Natural killer cell (primary cell): ENCODE measurements at regions not wholly inside any gene's neighbourhood (a gene's known extent, or its start where the extent isn't known, plus 50 kb on each side); places are given as distances from the start of the nearest gene placed in this dataset.

ENCODE experiments used
- ATAC-seq, 3 donors: fragments of 150-1000 bp in 2 of 3; fragments of 200-7000 bp in 1 of 3; cut with Tn5 transposase; 1 replicate in 1 of 3; 2 replicates in 2 of 3; pipeline ENCODE4 v1.10.0; 2021; ENCODE audit warnings: mild to moderate bottlenecking in 2 of 3, moderate library complexity in 2 of 3
- DNase-seq, 2 donors: peaks; one replicate each; pipeline versions ENCODE4 v3.0.0 to v3.0.0-alpha.2; 2013 to 2021; ENCODE audit warnings: mixed read lengths in 1 of 2
- H3K27ac ChIP-seq: one replicate; pipeline ENCODE4 v1.5.1; 2013; ENCODE audit warnings: mild to moderate bottlenecking, low read length
- H3K27me3 ChIP-seq: one replicate; pipeline ENCODE4 v1.6.1; 2013; ENCODE audit warnings: low read length; ENCODE audit not compliant: control insufficient read depth, insufficient read depth
- H3K36me3 ChIP-seq: one replicate; pipeline ENCODE4 v1.6.1; 2013; ENCODE audit warnings: low read length; ENCODE audit not compliant: control insufficient read depth, insufficient read depth
- H3K4me1 ChIP-seq: one replicate; pipeline ENCODE4 v1.6.1; 2013; ENCODE audit warnings: low read length; ENCODE audit not compliant: control insufficient read depth, insufficient read depth
- H3K4me3 ChIP-seq: one replicate; pipeline ENCODE4 v1.5.1; 2013; ENCODE audit warnings: low read length
- H3K9me3 ChIP-seq: one replicate; pipeline ENCODE4 v1.6.1; 2013; ENCODE audit warnings: low read length; ENCODE audit not compliant: control insufficient read depth, insufficient read depth
- H3K27ac Mint-ChIP-seq, 2 donors: one replicate each; pipeline ENCODE4 v1.8.0; 2022; ENCODE audit warnings: mild to moderate bottlenecking in 2 of 2, mixed read lengths in 2 of 2, moderate library complexity in 1 of 2
- H3K27me3 Mint-ChIP-seq, 2 donors: one replicate each; pipeline ENCODE4 v1.8.0; 2022; ENCODE audit warnings: low read depth in 2 of 2, mixed read lengths in 2 of 2
- H3K36me3 Mint-ChIP-seq: one replicate; pipeline ENCODE4 v1.8.0; 2022; ENCODE audit warnings: mixed read lengths
- H3K4me1 Mint-ChIP-seq, 2 donors: one replicate each; pipeline ENCODE4 v1.8.0; 2022; ENCODE audit warnings: mixed read lengths in 2 of 2
- H3K4me3 Mint-ChIP-seq: one replicate; pipeline ENCODE4 v1.8.0; 2022; ENCODE audit warnings: mild to moderate bottlenecking, moderate library complexity, mixed read lengths
- H3K9me3 Mint-ChIP-seq, 2 donors: one replicate each; pipeline ENCODE4 v1.8.0; 2022; ENCODE audit warnings: mixed read lengths in 2 of 2
- WGBS: methylation state at CpG from one replicate; pipeline ENCODE4 v1.1.7; 2013; ENCODE audit warnings: missing lambda C conversion rate; ENCODE audit not compliant: insufficient coverage; 5-methylcytosine and 5-hydroxymethylcytosine counted together
- intact Hi-C: fragments of 100-400 bp; cut with micrococcal nuclease; formaldehyde crosslinking; loops from one replicate; pipeline ENCODE4 v1.14.2; 2022
- TF ChIP-seq, protein P1 (sequence below): fragments of 200-600 bp; IDR thresholded peaks from one replicate; pipeline ENCODE4 v1.8.0; 2022; ENCODE audit warnings: antibody characterized with exemption

DNA sequence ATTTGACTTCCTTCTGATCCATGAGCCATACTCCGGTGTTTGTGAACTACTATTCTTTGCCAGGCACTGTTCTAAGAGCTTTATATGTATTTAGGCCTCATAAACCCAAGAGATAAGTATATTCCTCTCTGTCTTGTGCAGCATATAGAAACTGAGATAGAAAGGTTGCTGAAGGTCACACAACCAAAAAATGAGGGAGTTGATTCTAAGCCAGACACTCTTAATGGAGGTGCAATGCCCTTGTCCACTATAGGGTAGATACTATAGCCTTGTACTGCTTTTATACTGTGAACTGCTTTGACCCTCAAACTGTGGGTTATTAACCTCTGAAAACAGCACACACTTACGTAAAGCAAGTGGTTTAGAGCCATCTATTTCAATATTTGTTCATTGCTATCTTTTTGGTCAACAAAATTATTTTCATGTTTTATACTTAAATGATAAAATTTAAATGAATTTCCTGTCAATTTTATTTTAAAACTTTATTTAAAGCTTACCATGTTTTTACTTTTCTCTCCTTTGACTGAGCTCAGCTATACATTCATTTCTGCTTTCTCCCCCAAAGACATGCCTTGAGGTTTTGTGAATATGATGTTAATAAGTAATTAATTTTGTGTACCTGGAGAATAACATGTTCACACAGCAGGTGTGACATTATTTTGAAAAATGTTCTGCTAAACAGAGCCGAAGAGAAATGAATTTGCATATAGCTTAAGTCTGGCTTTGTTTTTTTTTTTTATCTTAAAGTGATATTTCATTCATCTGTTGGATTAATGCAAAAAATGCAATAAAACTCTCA is 687.3 kb downstream of the DNAJB9 start:
- no peak for ATAC-seq
- DNase-seq: no peak
- H3K4me3 Mint-ChIP-seq: no peak overlapping the region
- H3K27ac Mint-ChIP-seq: no peak overlapping the region
- no peaks in the 10 kb centered on the region for H3K27me3 Mint-ChIP-seq
- WGBS: 78% methylated on average over 2 of the region's 3 CpGs
- H3K9me3 Mint-ChIP-seq: peaks cover 8 to 12% of the 10 kb centered on the region in 2 donors
- Histone ChIP-seq H3K4me3 (no peak overlapping the region), H3K4me1 (no peaks in the 10 kb centered on the region), H3K27ac (no peak overlapping the region), H3K9me3 (no peaks in the 10 kb centered on the region), H3K27me3 (no peaks in the 10 kb centered on the region), H3K36me3 (no peaks in the 10 kb centered on the region)
- TF ChIP-seq, protein P1, sequence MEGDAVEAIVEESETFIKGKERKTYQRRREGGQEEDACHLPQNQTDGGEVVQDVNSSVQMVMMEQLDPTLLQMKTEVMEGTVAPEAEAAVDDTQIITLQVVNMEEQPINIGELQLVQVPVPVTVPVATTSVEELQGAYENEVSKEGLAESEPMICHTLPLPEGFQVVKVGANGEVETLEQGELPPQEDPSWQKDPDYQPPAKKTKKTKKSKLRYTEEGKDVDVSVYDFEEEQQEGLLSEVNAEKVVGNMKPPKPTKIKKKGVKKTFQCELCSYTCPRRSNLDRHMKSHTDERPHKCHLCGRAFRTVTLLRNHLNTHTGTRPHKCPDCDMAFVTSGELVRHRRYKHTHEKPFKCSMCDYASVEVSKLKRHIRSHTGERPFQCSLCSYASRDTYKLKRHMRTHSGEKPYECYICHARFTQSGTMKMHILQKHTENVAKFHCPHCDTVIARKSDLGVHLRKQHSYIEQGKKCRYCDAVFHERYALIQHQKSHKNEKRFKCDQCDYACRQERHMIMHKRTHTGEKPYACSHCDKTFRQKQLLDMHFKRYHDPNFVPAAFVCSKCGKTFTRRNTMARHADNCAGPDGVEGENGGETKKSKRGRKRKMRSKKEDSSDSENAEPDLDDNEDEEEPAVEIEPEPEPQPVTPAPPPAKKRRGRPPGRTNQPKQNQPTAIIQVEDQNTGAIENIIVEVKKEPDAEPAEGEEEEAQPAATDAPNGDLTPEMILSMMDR: no peak
- H3K36me3 Mint-ChIP-seq: no peaks in the 10 kb centered on the region
- H3K4me1 Mint-ChIP-seq: no peaks in the 10 kb centered on the region
- intact Hi-C loops: no loop called here

DNA sequence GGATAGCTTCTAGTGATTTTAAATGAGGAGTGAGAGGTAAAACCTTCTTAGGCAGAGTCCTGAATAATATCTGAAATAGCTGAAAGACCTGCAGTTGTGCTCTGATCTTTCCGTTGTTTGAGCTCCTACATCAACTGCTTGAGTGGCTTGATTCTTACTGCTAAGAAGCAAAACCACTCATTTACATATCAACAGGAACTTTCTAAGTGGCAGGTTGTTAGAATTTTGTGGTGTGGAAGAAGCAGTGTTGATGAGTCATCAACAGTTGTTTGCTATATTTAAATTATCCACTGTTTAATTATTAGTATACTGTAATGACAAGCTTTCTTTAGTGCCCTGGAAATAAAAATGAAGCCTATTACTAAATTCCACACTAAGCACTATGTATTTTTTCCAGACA is 689.5 kb downstream of the DNAJB9 start:
- no peak overlapping the region for H3K27ac ChIP-seq
- DNase-seq (no peak), ATAC-seq (no peak)
- peaks cover 10 to 15% of the 10 kb centered on the region in 2 donors for H3K9me3 Mint-ChIP-seq
- H3K4me3 ChIP-seq: no peak overlapping the region
- no peaks in the 10 kb centered on the region for H3K36me3 Mint-ChIP-seq
- H3K27me3 ChIP-seq: no peaks in the 10 kb centered on the region
- no peaks in the 10 kb centered on the region for H3K4me1 ChIP-seq
- no peak overlapping the region for H3K27ac Mint-ChIP-seq
- 14% methylated on average over 1 of the region's 1 CpG for WGBS
- TF ChIP-seq, protein P1: no peak
- no peaks in the 10 kb centered on the region for H3K9me3 ChIP-seq
- H3K36me3 ChIP-seq: no peaks in the 10 kb centered on the region
- intact Hi-C loops: no loop called here
- H3K4me1 Mint-ChIP-seq: no peaks in the 10 kb centered on the region
- H3K4me3 Mint-ChIP-seq: no peak overlapping the region
- H3K27me3 Mint-ChIP-seq: no peaks in the 10 kb centered on the region

DNA sequence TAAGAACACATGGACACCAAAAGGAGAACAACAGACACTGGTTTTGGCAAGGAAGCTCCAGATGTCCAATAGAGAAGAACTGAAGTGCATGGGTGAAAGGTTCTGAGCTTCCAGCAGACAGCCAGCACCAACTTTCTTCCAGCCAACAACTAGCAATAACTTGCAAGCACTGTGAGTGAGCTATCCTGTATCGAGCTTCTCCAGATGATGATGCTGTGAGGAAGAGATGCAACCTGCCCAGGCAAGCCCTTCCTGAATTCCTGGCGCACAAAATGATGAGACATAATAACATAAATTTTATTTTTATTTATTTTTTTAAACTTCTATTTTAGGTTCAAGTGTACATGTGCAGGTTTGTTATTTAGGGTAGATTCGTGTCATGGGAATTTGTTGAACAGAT is 692.1 kb downstream of the DNAJB9 start:
- 57% methylated on average over 1 of the region's 3 CpGs for WGBS
- H3K27me3 Mint-ChIP-seq: no peaks in the 10 kb centered on the region
- H3K27ac Mint-ChIP-seq: no peak overlapping the region
- DNase-seq (no peak), ATAC-seq (no peak)
- H3K27me3 ChIP-seq: no peaks in the 10 kb centered on the region
- intact Hi-C loops: no loop called here
- H3K4me1 ChIP-seq: no peaks in the 10 kb centered on the region
- H3K27ac ChIP-seq: no peak overlapping the region
- H3K4me3 ChIP-seq: no peak overlapping the region
- no peaks in the 10 kb centered on the region for H3K36me3 Mint-ChIP-seq
- H3K9me3 ChIP-seq: no peaks in the 10 kb centered on the region
- no peak overlapping the region for H3K4me3 Mint-ChIP-seq
- H3K4me1 Mint-ChIP-seq: no peaks in the 10 kb centered on the region
- H3K36me3 ChIP-seq: no peaks in the 10 kb centered on the region
- H3K9me3 Mint-ChIP-seq: peaks cover 10 to 23% of the 10 kb centered on the region in 2 donors
- TF ChIP-seq, protein P1: no peak

DNA sequence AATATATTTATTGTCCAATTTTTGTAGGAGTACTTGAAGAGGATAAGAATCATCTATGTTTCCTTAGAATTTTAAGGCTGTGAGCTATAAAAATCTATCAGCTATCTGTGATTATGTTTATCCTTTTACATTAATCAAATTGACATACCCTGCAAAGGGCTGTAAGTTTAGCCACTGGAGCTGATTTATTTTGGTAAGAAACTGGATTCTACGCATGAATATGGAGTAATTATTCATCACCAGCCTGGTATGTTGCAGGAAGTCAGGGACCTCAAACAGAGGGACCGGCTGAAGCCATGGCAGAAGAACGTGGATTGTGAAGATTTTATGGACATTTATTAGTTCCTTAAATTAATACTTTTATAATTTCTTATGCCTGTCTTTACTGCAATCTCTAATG is 696.9 kb downstream of the DNAJB9 start:
- Mint-ChIP-seq H3K27me3 (no peaks in the 10 kb centered on the region), H3K36me3 (peaks cover 17% of the 10 kb centered on the region), H3K4me3 (no peak overlapping the region), H3K27ac (no peak overlapping the region), H3K4me1 (no peaks in the 10 kb centered on the region), H3K9me3 (peaks cover 15 to 28% of the 10 kb centered on the region in 2 donors)
- no peak for ATAC-seq
- H3K4me3 ChIP-seq: no peak overlapping the region
- 92% methylated on average over 1 of the region's 3 CpGs for WGBS
- no peaks in the 10 kb centered on the region for H3K36me3 ChIP-seq
- TF ChIP-seq, protein P1: no peak
- H3K27me3 ChIP-seq: no peaks in the 10 kb centered on the region
- no peak for DNase-seq
- H3K9me3 ChIP-seq: peaks cover 5% of the 10 kb centered on the region
- no peak overlapping the region for H3K27ac ChIP-seq
- intact Hi-C loops: no loop called here
- no peaks in the 10 kb centered on the region for H3K4me1 ChIP-seq
